ENCODE measurements at regions not wholly inside any gene's neighbourhood (a gene's known extent, or its start where the extent isn't known, plus 50 kb on each side); places are given as distances from the start of the nearest gene placed in this dataset.

- intact Hi-C loops (cut with DNase I; ENCODE audit: low total_unique reads) = no loop called here
- in situ Hi-C loops (cut with MboI; ENCODE audit: low sequenced_read_pairs in 4 of 4) = loop anchor here in 2 of 4 donors (10.0 to 25.0 kb wide), 2 partner anchors 416 to 429 kb away; partner anchors contain the start of gene GJA1 (in 1 of the 2)
- Histone ChIP-seq H3K4me1 (no peaks in the 10 kb centered on the region), H3K27me3 (no peaks in the 10 kb centered on the region), H3K4me3 (no peak overlapping the region), H3K36me3 (no peaks in the 10 kb centered on the region), H3K9me3 (no peaks in the 10 kb centered on the region), H3K27ac (no peak overlapping the region)
- ATAC-seq = no peak
- TF ChIP-seq CTCF (IDR thresholded peaks at IDR 0.05 in 4 of 5, conservative IDR thresholded peaks at IDR 0.05 in 1 of 5) (no peak), POLR2A (IDR thresholded peaks at IDR 0.05) (no peak)
- DNase-seq = no peak
Observed at GRCh38 chr6:121853686-121854085, 418.2 kb downstream of the GJA1 start.

GRCh38 chr6:121855521-121855920 lies 420.1 kb downstream of the GJA1 start:
- intact Hi-C loops (cut with DNase I; ENCODE audit: low total_unique reads) = no loop called here
- Histone ChIP-seq H3K27ac (no peak overlapping the region), H3K27me3 (no peaks in the 10 kb centered on the region), H3K36me3 (no peaks in the 10 kb centered on the region), H3K4me1 (no peaks in the 10 kb centered on the region), H3K9me3 (no peaks in the 10 kb centered on the region), H3K4me3 (no peak overlapping the region)
- in situ Hi-C loops (cut with MboI; ENCODE audit: low sequenced_read_pairs in 4 of 4) = loop anchor here in 2 of 4 donors (10.0 to 25.0 kb wide), 2 partner anchors 418 to 431 kb away; partner anchors contain the start of gene GJA1 (in 1 of the 2)
- TF ChIP-seq POLR2A (IDR thresholded peaks at IDR 0.05) (no peak), CTCF (IDR thresholded peaks at IDR 0.05 in 4 of 5, conservative IDR thresholded peaks at IDR 0.05 in 1 of 5) (no peak)
- ATAC-seq (no peak), DNase-seq (no peak)

GRCh38 chr6:121856296-121856695 lies 420.9 kb downstream of the GJA1 start:
- Histone ChIP-seq H3K27me3 (no peaks in the 10 kb centered on the region), H3K27ac (no peak overlapping the region), H3K9me3 (no peaks in the 10 kb centered on the region), H3K4me1 (no peaks in the 10 kb centered on the region), H3K36me3 (no peaks in the 10 kb centered on the region), H3K4me3 (no peak overlapping the region)
- intact Hi-C loops (cut with DNase I; ENCODE audit: low total_unique reads) = no loop called here
- ATAC-seq = no peak
- in situ Hi-C loops (cut with MboI; ENCODE audit: low sequenced_read_pairs in 4 of 4) = loop anchor here in 2 of 4 donors (10.0 to 25.0 kb wide), 2 partner anchors 419 to 431 kb away; partner anchors contain the start of gene GJA1 (in 1 of the 2)
- no peak for DNase-seq
- no peak for TF ChIP-seq POLR2A (IDR thresholded peaks at IDR 0.05)
- TF ChIP-seq CTCF (IDR thresholded peaks at IDR 0.05 in 4 of 5, conservative IDR thresholded peaks at IDR 0.05 in 1 of 5) = no peak

- DNase-seq = no peak
Observed at GRCh38 chr6:121857551-121857950, 422.1 kb downstream of the GJA1 start.

More at GRCh38 chr6:121857551-121857950, 422.1 kb downstream of the GJA1 start:
- Histone ChIP-seq H3K9me3 (no peaks in the 10 kb centered on the region), H3K27ac (no peak overlapping the region), H3K4me1 (no peaks in the 10 kb centered on the region), H3K4me3 (no peak overlapping the region), H3K27me3 (no peaks in the 10 kb centered on the region), H3K36me3 (no peaks in the 10 kb centered on the region)
- TF ChIP-seq POLR2A (IDR thresholded peaks at IDR 0.05) = no peak
- TF ChIP-seq CTCF (IDR thresholded peaks at IDR 0.05 in 4 of 5, conservative IDR thresholded peaks at IDR 0.05 in 1 of 5) = no peak
- no peak for ATAC-seq
- intact Hi-C loops (cut with DNase I; ENCODE audit: low total_unique reads) (no loop called here), in situ Hi-C loops (cut with MboI; ENCODE audit: low sequenced_read_pairs in 4 of 4) (loop anchor here in 2 of 4 donors (10.0 to 25.0 kb wide), 2 partner anchors 420 to 433 kb away; partner anchors contain the start of gene GJA1 (in 1 of the 2))
